OCI-LY1 (cell line): ENCODE measurements at regions not wholly inside any gene's neighbourhood (a gene's known extent, or its start where the extent isn't known, plus 50 kb on each side); places are given as distances from the start of the nearest gene placed in this dataset.

Experiments
- H2AFZ ChIP-seq: fragments of 200-600 bp; sonication (generic), shearing (Covaris generic); 2 replicates; pipeline ENCODE4 v1.6.0; 2014; ENCODE audit warnings: antibody characterized with exemption, mild to moderate bottlenecking, low read length
- H3F3A ChIP-seq: fragments of 200-600 bp; sonication (generic), shearing (Covaris generic); 2 replicates; pipeline ENCODE4 v1.6.0; 2014; ENCODE audit warnings: mild to moderate bottlenecking, antibody characterized with exemption, low read length, moderate library complexity; ENCODE audit not compliant: insufficient read depth
- H3K27ac ChIP-seq: fragments of 200-600 bp; sonication (generic); 2 replicates; pipeline ENCODE4 v1.5.1; 2014; ENCODE audit warnings: low read length, mixed run types, mild to moderate bottlenecking, low read depth; ENCODE audit not compliant: poor library complexity, severe bottlenecking
- H3K27me3 ChIP-seq: fragments of 200-600 bp; sonication (generic); 2 replicates; pipeline ENCODE4 v1.6.0; 2014; ENCODE audit warnings: antibody characterized with exemption, mild to moderate bottlenecking, low read length, moderate library complexity; ENCODE audit not compliant: insufficient read depth
- H3K36me3 ChIP-seq: fragments of 200-600 bp; sonication (generic); 2 replicates; pipeline ENCODE4 v1.6.1; 2014; ENCODE audit warnings: mild to moderate bottlenecking, antibody characterized with exemption, low read length, moderate library complexity, mixed read lengths; ENCODE audit not compliant: insufficient read depth
- H3K4me1 ChIP-seq: fragments of 200-600 bp; sonication (generic); 2 replicates; pipeline ENCODE4 v1.5.1; 2014; ENCODE audit warnings: mild to moderate bottlenecking, low read length, moderate library complexity; ENCODE audit not compliant: insufficient read depth, severe bottlenecking
- H3K4me2 ChIP-seq: fragments of 200-600 bp; sonication (generic), shearing (Covaris generic); 2 replicates; pipeline ENCODE4 v1.6.1; 2014; ENCODE audit warnings: low read length
- H3K4me3 ChIP-seq: fragments of 200-600 bp; sonication (generic); 2 replicates; pipeline ENCODE4 v1.5.1; 2014; ENCODE audit warnings: low read length, low read depth, mild to moderate bottlenecking, mixed read lengths; ENCODE audit not compliant: poor library complexity, severe bottlenecking
- H3K79me2 ChIP-seq: fragments of 200-600 bp; shearing (Covaris generic); 2 replicates; pipeline ENCODE4 v1.6.1; 2016; ENCODE audit warnings: mixed run types, low read length, mixed read lengths; ENCODE audit not compliant: insufficient read depth
- H3K9ac ChIP-seq: fragments of 200-600 bp; sonication (generic), shearing (Covaris generic); 2 replicates; pipeline ENCODE4 v1.6.1; 2014; ENCODE audit warnings: mild to moderate bottlenecking, low read length, mixed read lengths
- H3K9me2 ChIP-seq: fragments of 200-600 bp; sonication (generic), shearing (Covaris generic); 2 replicates; pipeline ENCODE4 v1.6.1; 2014; ENCODE audit warnings: low read depth, mild to moderate bottlenecking, low read length, mixed read lengths
- H3K9me3 ChIP-seq: fragments of 200-600 bp; shearing (Covaris generic); 2 replicates; pipeline ENCODE4 v1.6.1; 2014; ENCODE audit warnings: low read length, mixed read lengths
- H4K20me1 ChIP-seq: fragments of 200-600 bp; sonication (generic), shearing (Covaris generic); 2 replicates; pipeline ENCODE4 v1.6.0; 2016; ENCODE audit warnings: mild to moderate bottlenecking, low read length; ENCODE audit not compliant: insufficient read depth
- EZH2 ChIP-seq: fragments of 200-600 bp; sonication (generic), shearing (Covaris generic); IDR thresholded peaks from 2 replicates; pipeline ENCODE4 v1.8.0; 2017; ENCODE audit warnings: borderline replicate concordance, mixed run types, mild to moderate bottlenecking, antibody characterized with exemption, low read length, moderate library complexity, mixed read lengths
- TF ChIP-seq, protein P1 (sequence below): fragments of 200-600 bp; sonication (generic), shearing (Covaris generic); IDR thresholded peaks from 2 replicates; pipeline ENCODE4 v1.5.1; 2017; ENCODE audit warnings: mild to moderate bottlenecking, antibody characterized with exemption, low read length, moderate library complexity, mixed read lengths

DNA sequence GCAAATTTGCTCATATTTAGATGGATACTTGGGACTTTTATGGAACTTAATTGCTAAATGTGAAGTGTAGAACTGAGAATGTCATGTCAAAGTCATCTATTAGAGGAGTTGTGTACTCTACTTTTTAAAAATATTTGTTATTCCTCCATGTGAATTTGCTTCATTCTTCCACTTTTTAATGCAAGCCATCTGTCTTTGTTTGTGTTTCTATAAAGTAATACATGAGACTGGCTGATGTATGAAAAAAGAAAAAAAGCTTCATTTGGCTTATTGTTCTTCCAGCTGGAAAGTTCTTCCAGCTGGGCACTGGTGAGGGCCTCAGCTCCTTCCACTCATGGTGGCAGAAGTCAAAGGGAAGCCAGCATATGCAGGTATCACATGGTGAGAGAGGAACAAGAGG, 114.6 kb upstream of the GRID2 start:
- no peaks in the 10 kb centered on the region for H3K36me3 ChIP-seq
- H3F3A ChIP-seq, result no peaks in the 10 kb centered on the region
- TF ChIP-seq, protein P1, sequence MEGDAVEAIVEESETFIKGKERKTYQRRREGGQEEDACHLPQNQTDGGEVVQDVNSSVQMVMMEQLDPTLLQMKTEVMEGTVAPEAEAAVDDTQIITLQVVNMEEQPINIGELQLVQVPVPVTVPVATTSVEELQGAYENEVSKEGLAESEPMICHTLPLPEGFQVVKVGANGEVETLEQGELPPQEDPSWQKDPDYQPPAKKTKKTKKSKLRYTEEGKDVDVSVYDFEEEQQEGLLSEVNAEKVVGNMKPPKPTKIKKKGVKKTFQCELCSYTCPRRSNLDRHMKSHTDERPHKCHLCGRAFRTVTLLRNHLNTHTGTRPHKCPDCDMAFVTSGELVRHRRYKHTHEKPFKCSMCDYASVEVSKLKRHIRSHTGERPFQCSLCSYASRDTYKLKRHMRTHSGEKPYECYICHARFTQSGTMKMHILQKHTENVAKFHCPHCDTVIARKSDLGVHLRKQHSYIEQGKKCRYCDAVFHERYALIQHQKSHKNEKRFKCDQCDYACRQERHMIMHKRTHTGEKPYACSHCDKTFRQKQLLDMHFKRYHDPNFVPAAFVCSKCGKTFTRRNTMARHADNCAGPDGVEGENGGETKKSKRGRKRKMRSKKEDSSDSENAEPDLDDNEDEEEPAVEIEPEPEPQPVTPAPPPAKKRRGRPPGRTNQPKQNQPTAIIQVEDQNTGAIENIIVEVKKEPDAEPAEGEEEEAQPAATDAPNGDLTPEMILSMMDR, result no peak
- no peak for TF ChIP-seq EZH2
- no peak overlapping the region for H3K27ac ChIP-seq
- H3K4me2 ChIP-seq, result no peak overlapping the region
- H3K9me3 ChIP-seq, result no peaks in the 10 kb centered on the region
- no peak overlapping the region for H2AFZ ChIP-seq
- no peaks in the 10 kb centered on the region for H3K79me2 ChIP-seq
- no peak overlapping the region for H3K9ac ChIP-seq
- no peaks in the 10 kb centered on the region for H4K20me1 ChIP-seq
- no peaks in the 10 kb centered on the region for H3K27me3 ChIP-seq
- H3K4me1 ChIP-seq, result no peaks in the 10 kb centered on the region
- H3K4me3 ChIP-seq, result no peak overlapping the region
- no peaks in the 10 kb centered on the region for H3K9me2 ChIP-seq

DNA sequence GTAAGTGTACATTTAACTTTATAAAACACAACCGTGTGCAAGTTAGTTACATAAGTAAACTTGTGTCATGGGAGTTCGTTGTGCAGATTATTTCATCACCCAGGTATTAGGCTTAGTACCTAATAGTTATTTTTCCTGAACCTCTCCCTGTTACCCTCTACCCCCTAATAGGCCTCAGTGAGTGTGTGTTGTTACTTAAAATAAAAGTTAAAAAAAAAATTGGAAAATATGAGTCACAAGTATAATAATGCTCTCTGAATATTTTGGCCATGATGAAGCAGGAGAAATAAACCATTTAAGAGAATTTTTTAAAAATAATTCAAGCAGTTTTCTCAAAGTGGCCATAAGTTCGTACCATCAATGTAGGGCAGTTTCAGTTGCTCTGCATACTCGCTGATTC, 105.1 kb upstream of the GRID2 start:
- no peak for TF ChIP-seq EZH2
- TF ChIP-seq, protein P1, result no peak
- no peak overlapping the region for H3K27ac ChIP-seq
- no peaks in the 10 kb centered on the region for H3K4me1 ChIP-seq
- H2AFZ ChIP-seq, result no peak overlapping the region
- H3K9ac ChIP-seq, result no peak overlapping the region
- no peaks in the 10 kb centered on the region for H3F3A ChIP-seq
- no peak overlapping the region for H3K4me2 ChIP-seq
- H3K9me2 ChIP-seq, result no peaks in the 10 kb centered on the region
- H3K9me3 ChIP-seq, result no peaks in the 10 kb centered on the region
- no peak overlapping the region for H3K4me3 ChIP-seq
- H3K36me3 ChIP-seq, result no peaks in the 10 kb centered on the region
- no peaks in the 10 kb centered on the region for H4K20me1 ChIP-seq
- no peaks in the 10 kb centered on the region for H3K79me2 ChIP-seq
- H3K27me3 ChIP-seq, result no peaks in the 10 kb centered on the region

DNA sequence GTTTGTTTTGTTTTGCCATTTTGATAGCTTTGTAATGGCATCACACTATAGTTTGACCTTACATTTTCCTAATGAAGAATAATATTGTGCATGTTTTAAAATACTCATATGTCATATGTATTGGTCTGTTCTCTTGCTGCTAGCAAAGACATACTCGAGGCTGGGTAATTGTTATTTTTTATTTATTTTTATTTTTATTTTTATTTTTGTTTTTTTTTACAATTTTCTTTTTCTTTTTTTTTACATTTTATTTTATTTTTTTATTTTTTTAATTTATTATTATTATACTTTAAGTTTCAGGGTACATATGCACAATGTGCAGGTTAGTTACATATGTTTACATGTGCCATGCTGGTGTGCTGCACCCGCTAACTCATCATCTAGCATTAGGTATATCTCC, 104.6 kb upstream of the GRID2 start:
- H3F3A ChIP-seq, result no peaks in the 10 kb centered on the region
- no peak for TF ChIP-seq EZH2
- TF ChIP-seq, protein P1, result no peak
- no peak overlapping the region for H2AFZ ChIP-seq
- H3K9me3 ChIP-seq, result no peaks in the 10 kb centered on the region
- no peaks in the 10 kb centered on the region for H3K27me3 ChIP-seq
- H3K4me3 ChIP-seq, result no peak overlapping the region
- no peaks in the 10 kb centered on the region for H3K79me2 ChIP-seq
- H3K4me1 ChIP-seq, result no peaks in the 10 kb centered on the region
- H3K36me3 ChIP-seq, result no peaks in the 10 kb centered on the region
- H3K27ac ChIP-seq, result no peak overlapping the region
- H3K9me2 ChIP-seq, result no peaks in the 10 kb centered on the region; the same call in 1 of the 2 replicates
- no peaks in the 10 kb centered on the region for H4K20me1 ChIP-seq
- H3K9ac ChIP-seq, result no peak overlapping the region
- H3K4me2 ChIP-seq, result no peak overlapping the region
